ENCODE measurements at regions not wholly inside any gene's neighbourhood (a gene's known extent, or its start where the extent isn't known, plus 50 kb on each side); places are given as distances from the start of the nearest gene placed in this dataset.

- Histone ChIP-seq H2AFZ (ENCODE audit: low read length) (no peak overlapping the region), H2BK12ac (ENCODE audit: insufficient read length, low read depth, low read length) (no peak overlapping the region), H3K18ac (ENCODE audit: insufficient read length, low read depth, low read length) (no peak overlapping the region), H4K5ac (ENCODE audit: insufficient read length, low read depth, low read length) (no peak overlapping the region), H2BK5ac (ENCODE audit: insufficient read length, low read length) (no peak overlapping the region), H3K23ac (ENCODE audit: insufficient read length, low read depth, low read length) (no peak overlapping the region), H4K8ac (replicated peaks; ENCODE audit: insufficient read length, low read depth, low read length) (no peak overlapping the region), H3K4me1 (ENCODE audit: insufficient read depth, low read length) (no peaks in the 10 kb centered on the region), H3K23me2 (ENCODE audit: insufficient read length, low read depth, low read length, poor library complexity, severe bottlenecking) (no peaks in the 10 kb centered on the region), H2BK120ac (ENCODE audit: low read depth, low read length, poor library complexity, severe bottlenecking) (no peak overlapping the region), H3T11ph (ENCODE audit: low read length) (no peak overlapping the region), H4K91ac (ENCODE audit: insufficient read length, low read depth, low read length) (no peak overlapping the region), H2BK20ac (ENCODE audit: low read depth, low read length, poor library complexity, severe bottlenecking) (no peak overlapping the region), H4K20me1 (ENCODE audit: control insufficient read depth, insufficient read depth, insufficient read length) (no peaks in the 10 kb centered on the region), H3K4ac (ENCODE audit: low read depth, low read length) (no peak overlapping the region), H3K9me3 (ENCODE audit: control insufficient read depth, low read depth, low read length) (no peaks in the 10 kb centered on the region), H2AK5ac (ENCODE audit: insufficient read length, low read length) (no peak overlapping the region), H2BK15ac (ENCODE audit: low read depth, low read length) (no peak overlapping the region), H3K27ac (ENCODE audit: insufficient read length, low read depth, low read length) (no peak overlapping the region), H3K4me2 (ENCODE audit: insufficient read depth, insufficient read length, low read length) (no peak overlapping the region), H3K14ac (ENCODE audit: insufficient read depth, low read length) (no peak overlapping the region), H3K27me3 (ENCODE audit: insufficient read depth, low read length) (no peaks in the 10 kb centered on the region), H3K79me1 (ENCODE audit: insufficient read depth, low read depth, low read length, poor library complexity, severe bottlenecking) (no peaks in the 10 kb centered on the region), H3K9ac (ENCODE audit: extremely low read depth, insufficient read length, low read length) (no peak overlapping the region), H3K56ac (ENCODE audit: insufficient read length, low read depth, low read length) (no peak overlapping the region), H3K79me2 (ENCODE audit: insufficient read depth, low read length) (no peaks in the 10 kb centered on the region)
- Mint-ChIP-seq H3K27ac (no peak overlapping the region), H3K36me3 (ENCODE audit: insufficient read depth in 1 of 3, low read depth in 3 of 3) (peaks cover 0 to 6% (median 3%) of the 10 kb centered on the region in 3 experiments; a peak in 4 of 7 replicates), H3K4me3 (no peak overlapping the region), H3K9me3 (peaks cover 8 to 14% of the 10 kb centered on the region in 2 experiments), H3K4me1 (peaks cover 3% of the 10 kb centered on the region in 2 experiments), H3K27me3 (ENCODE audit: low read depth) (no peaks in the 10 kb centered on the region)
- no peak for TF ChIP-seq CTCF (conservative IDR thresholded peaks at IDR 0.05)
- DNase-seq, result no peak
- no CpG with 5 or more reads among the region's 4 CpGs for WGBS (ENCODE audit: extremely low coverage, insufficient read length, low lambda C conversion rate)
Observed at GRCh38 chr13:38086721-38087120, 217.1 kb upstream of the TRPC4 start.

All from H9 (cell line).